NCI-H2107 (cell line): ENCODE measurements at regions not wholly inside any gene's neighbourhood (a gene's known extent, or its start where the extent isn't known, plus 50 kb on each side); places are given as distances from the start of the nearest gene placed in this dataset.
"Not testable (repeated sequence)": the region's sequence is repeated elsewhere in the genome, so short reads cannot be mapped to it uniquely, and the experiment has no call there.

Source experiments
- DNase-seq: peaks from one replicate; lab custom pipeline; 2025; lab: John Stamatoyannopoulos, UW

DNA sequence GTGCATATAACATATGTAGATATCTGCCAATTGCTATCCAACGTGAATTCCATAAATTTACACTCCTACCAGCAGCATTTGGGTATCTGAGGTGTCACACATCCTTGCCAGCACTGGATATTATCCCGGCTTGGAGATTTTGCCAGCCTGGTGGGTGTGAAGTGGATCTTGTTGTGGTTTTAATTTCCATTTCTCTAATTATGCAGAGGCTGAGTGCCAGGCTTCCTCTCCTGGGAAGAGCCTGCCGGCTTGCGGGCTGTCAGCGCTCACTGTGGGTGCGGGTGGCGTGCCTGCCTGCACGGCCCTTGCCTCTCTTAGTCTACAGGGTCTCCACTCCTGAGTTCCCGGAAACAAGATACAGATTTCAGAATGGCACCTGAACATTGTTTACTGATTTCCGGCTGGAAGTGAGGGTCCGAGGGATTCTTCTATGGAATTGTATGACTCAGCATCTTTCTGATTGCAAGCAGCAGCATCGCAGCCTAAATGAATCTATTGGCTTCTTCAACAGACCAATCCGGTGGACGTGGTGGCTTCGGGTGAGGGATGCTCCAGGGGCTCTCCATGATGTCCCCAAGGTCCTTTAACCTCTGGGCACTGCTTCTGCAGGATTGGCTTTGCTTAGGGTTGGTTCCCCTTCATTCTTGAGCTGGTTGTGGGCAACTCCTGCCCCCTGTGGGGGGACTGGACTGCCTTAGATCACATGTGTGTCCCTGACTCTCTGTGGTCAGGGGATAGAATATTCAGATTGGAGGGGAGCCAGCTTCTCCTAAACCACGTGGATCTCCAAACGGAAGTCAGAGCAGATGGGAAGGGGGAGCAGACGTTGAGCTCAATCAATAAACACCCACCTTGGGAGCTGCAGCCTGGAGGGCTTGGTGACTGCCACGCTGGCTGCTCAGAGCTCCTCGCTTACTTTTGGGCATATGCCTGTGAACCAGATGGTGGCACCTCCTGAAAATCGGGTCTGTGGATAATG lies 58.0 kb upstream of the LRPAP1 start:
- DNase-seq, result not testable (repeated sequence)

DNA sequence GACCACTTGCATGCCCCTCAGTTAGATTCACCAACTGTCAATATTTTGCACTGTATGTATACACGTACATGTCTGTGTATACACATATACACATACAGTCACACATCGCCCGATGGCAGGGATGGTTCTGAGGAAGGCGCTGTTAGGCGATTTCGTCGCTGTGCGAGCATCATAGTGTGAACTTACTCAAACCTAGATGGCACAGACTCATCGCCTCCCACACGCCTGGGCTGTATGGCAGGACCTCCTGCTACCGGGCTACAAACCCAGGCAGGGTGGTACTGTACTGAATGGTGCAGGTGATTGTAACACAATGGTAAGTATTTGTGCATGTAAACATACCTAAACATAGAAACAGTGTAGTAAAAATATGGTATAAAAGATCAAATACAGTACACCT lies 57.2 kb upstream of the LRPAP1 start:
- not testable (repeated sequence) for DNase-seq

DNA sequence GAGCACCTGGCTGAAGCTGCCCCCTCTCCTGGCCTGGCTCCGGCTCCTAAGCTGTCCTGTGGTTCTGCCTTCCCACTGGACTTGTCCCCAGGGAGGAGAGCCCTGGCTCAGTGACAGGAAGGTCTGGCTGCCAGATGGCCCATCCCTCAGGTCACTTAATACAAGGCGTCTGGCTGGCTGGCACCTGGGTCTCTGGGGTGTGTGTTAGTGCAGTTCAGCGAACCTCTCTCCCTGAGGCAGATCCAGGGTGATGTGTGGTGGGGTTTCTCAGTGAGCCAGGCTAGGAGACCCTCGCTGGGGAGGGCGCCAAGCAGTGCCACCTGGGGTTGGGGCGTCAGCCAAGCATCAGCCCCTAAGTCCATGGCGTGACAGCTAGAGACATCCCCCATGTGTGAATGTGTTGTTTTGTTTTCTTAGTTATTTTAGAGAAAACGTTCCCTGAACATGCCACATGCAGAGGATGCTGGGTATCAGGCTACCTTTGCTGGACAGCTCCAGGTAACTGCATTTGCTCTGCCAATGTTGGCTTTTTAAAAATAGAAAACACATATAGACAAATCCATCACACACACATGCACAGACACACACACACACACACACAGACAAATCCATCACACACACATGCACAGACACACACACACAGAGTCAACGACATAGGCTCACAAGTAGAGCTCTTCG lies 56.4 kb upstream of the LRPAP1 start:
- DNase-seq, result not testable (repeated sequence)

DNA sequence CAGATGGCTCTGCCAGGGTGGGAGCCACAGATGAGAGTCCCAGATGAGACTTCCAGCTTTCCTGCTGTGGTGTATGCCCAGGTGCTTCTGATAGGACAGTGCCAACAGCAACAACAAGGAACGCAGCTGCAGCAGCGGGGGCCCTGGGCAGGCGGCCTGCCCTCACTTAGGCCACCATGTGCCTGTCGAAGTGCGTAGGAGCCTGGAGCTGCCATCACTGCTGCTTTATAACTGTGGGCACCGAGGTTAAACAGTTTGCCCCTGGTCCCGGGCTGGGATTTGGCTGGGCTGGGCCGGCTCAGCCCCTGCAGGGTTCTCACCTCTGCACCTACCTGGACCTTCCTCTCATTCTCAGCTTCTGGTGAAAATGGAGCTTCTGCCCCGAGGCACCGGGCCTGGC lies 54.4 kb upstream of the LRPAP1 start:
- not testable (repeated sequence) for DNase-seq

DNA sequence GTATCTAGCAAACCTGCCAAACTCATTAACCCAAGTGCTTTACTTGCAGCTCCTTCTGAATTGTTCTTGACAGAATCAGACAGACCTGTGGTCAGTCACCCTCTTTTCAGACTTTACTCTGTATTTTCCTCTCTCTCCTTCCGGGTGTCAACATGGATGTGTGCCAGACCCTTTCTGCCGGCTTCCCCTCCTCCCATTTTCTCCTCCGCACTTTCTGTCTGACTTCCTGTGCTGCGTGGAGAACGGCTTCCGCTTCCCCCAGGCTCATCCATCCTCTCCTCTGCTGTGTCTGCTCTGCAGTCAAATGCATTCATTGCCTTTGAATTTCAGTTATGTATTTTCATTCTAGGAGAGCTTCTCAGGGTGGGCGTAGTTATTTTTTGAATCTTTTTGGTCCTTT lies 53.3 kb upstream of the LRPAP1 start:
- DNase-seq, result not testable (repeated sequence)

DNA sequence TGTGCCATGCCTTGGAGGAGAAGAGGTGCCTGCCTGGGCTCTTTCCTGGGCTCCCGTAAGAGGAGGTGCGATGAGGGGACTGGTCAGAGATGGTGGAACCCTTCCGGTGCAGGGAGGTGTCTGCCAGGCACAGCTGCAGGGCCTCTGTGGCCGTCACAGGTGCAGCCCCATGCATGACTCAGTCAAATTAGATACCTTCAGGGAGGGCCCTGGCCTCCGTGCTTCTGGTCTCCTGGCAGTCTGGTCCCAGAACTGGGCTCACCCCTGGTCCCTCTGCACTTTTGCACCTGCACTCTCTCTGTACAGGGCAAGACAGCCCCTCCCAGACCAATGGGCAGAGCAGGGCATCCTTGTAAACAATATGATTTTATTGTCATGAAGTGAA lies 49.9 kb upstream of the LRPAP1 start:
- no peak for DNase-seq
